ENCODE measurements at regions not wholly inside any gene's neighbourhood (a gene's known extent, or its start where the extent isn't known, plus 50 kb on each side); places are given as distances from the start of the nearest gene placed in this dataset.

- Histone ChIP-seq H2AFZ (ENCODE audit: low read length) (no peak overlapping the region), H3K56ac (ENCODE audit: insufficient read length, low read depth, low read length) (no peak overlapping the region), H2AK5ac (ENCODE audit: insufficient read length, low read length) (no peak overlapping the region), H3K9me3 (ENCODE audit: control insufficient read depth, low read depth, low read length) (no peaks in the 10 kb centered on the region), H3T11ph (ENCODE audit: low read length) (no peak overlapping the region), H4K5ac (ENCODE audit: insufficient read length, low read depth, low read length) (no peak overlapping the region), H3K18ac (ENCODE audit: insufficient read length, low read depth, low read length) (no peak overlapping the region), H2BK15ac (ENCODE audit: low read depth, low read length) (no peak overlapping the region), H3K9ac (ENCODE audit: extremely low read depth, insufficient read length, low read length) (no peak overlapping the region), H3K4ac (ENCODE audit: low read depth, low read length) (no peak overlapping the region), H3K79me1 (ENCODE audit: insufficient read depth, low read depth, low read length, poor library complexity, severe bottlenecking) (no peaks in the 10 kb centered on the region), H4K20me1 (ENCODE audit: control insufficient read depth, insufficient read depth, insufficient read length) (no peaks in the 10 kb centered on the region), H3K23ac (ENCODE audit: insufficient read length, low read depth, low read length) (no peak overlapping the region), H3K23me2 (ENCODE audit: insufficient read length, low read depth, low read length, poor library complexity, severe bottlenecking) (no peaks in the 10 kb centered on the region), H3K4me2 (ENCODE audit: insufficient read depth, insufficient read length, low read length) (no peak overlapping the region), H4K8ac (replicated peaks; ENCODE audit: insufficient read length, low read depth, low read length) (no peak overlapping the region), H2BK5ac (ENCODE audit: insufficient read length, low read length) (no peak overlapping the region), H2BK12ac (ENCODE audit: insufficient read length, low read depth, low read length) (no peak overlapping the region), H2BK120ac (ENCODE audit: low read depth, low read length, poor library complexity, severe bottlenecking) (no peak overlapping the region), H3K27ac (ENCODE audit: insufficient read length, low read depth, low read length) (no peak overlapping the region), H4K91ac (ENCODE audit: insufficient read length, low read depth, low read length) (no peak overlapping the region), H3K4me1 (ENCODE audit: insufficient read depth, low read length) (no peaks in the 10 kb centered on the region), H2BK20ac (ENCODE audit: low read depth, low read length, poor library complexity, severe bottlenecking) (no peak overlapping the region), H3K79me2 (ENCODE audit: insufficient read depth, low read length) (no peaks in the 10 kb centered on the region), H3K14ac (ENCODE audit: insufficient read depth, low read length) (no peak overlapping the region), H3K27me3 (ENCODE audit: insufficient read depth, low read length) (no peaks in the 10 kb centered on the region)
- no peaks in the 10 kb centered on the region for H3K36me3 Mint-ChIP-seq (ENCODE audit: insufficient read depth in 1 of 3, low read depth in 3 of 3)
- DNase-seq = no peak
- no peak for TF ChIP-seq CTCF (conservative IDR thresholded peaks at IDR 0.05)
- no peaks in the 10 kb centered on the region for H3K27me3 Mint-ChIP-seq (ENCODE audit: low read depth)
- H3K4me1 Mint-ChIP-seq = no peaks in the 10 kb centered on the region
- WGBS (ENCODE audit: extremely low coverage, insufficient read length, low lambda C conversion rate) = no CpG with 5 or more reads among the region's 1 CpG
- H3K27ac Mint-ChIP-seq = no peak overlapping the region
- no peaks in the 10 kb centered on the region for H3K9me3 Mint-ChIP-seq
- H3K4me3 Mint-ChIP-seq = no peak overlapping the region
These were observed 353.7 kb downstream of the RAD51AP2 start for GRCh38 chr2:17164550-17164949.

Measured in H9 (cell line).